Stimulated activated CD4-positive, alpha-beta T cell treated with anti-CD3 and anti-CD28 coated beads, TNF-alpha, amount 100 ng/mL, for 24 hours (primary cell): ENCODE measurements at regions not wholly inside any gene's neighbourhood (a gene's known extent, or its start where the extent isn't known, plus 50 kb on each side); places are given as distances from the start of the nearest gene placed in this dataset.
A peak's percentile ranks its signal among the peaks of the same experiment; 100 is the strongest.
"Not testable (repeated sequence)": the region's sequence is repeated elsewhere in the genome, so short reads cannot be mapped to it uniquely, and the experiment has no call there.

Source experiments
- DNase-seq, 3 experiments: peaks; one replicate each; pipeline ENCODE4 v3.0.0-alpha.2; 2020; ENCODE audit warnings: low read depth in 3 of 3

DNA sequence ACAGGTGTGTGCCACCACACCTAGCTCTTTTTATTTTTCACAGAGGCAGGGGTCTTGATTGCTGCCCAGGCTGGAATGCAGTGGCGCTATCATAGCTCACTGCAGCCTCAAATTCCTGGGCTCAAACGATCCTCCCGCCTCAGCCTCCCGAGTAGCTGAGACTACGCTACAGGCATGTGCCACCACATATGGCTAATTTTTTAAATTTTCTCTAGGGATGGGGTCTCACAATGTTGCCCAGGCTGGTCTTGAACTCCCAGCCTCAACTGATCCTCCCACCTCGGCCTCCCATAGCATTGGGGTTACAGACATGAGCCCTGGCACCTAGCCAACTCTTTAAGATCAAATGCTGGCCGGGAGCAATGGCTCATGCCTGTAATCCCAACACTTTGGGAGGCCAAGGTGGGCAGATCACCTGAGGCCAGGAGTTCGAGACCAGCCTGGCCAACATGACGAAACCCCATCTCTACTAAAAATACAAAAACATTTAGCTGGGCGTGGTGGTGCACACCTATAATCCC is 50.6 kb upstream of the MYL10 start:
- not testable (repeated sequence) for DNase-seq

DNA sequence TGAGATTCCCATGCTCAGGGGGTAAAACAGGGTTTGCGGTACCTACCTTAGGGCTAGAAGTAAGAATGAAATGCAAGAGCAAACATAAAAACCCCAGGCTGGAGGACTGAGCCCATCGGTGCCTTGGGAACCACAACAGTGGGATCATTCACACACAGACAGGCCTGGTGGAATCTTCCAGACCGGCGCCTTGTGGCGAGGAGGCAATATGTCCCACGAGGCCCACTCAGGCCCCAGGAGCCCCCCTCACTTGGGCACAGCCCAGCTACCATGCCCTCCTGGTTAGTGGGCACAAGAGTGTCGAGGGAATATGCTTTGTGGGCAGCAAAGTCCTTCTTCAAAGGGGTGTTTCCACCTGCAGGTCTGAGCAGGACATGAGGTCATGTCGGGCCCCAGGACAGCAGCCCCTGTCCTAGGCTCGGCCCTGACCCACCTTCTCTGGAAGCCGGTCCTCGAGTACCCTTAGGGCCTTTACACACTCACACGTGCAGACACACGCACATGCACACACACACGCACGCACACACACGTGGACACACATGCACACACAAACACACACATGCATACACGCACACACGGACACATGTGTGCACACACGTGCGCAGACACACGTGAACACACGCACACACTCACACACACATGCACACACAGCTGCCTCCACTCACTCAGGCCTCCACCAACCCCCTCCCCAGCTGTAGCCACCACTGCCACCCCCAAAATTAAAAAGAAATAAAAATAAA is 51.5 kb upstream of the MYL10 start:
- DNase-seq, result no peak

DNA sequence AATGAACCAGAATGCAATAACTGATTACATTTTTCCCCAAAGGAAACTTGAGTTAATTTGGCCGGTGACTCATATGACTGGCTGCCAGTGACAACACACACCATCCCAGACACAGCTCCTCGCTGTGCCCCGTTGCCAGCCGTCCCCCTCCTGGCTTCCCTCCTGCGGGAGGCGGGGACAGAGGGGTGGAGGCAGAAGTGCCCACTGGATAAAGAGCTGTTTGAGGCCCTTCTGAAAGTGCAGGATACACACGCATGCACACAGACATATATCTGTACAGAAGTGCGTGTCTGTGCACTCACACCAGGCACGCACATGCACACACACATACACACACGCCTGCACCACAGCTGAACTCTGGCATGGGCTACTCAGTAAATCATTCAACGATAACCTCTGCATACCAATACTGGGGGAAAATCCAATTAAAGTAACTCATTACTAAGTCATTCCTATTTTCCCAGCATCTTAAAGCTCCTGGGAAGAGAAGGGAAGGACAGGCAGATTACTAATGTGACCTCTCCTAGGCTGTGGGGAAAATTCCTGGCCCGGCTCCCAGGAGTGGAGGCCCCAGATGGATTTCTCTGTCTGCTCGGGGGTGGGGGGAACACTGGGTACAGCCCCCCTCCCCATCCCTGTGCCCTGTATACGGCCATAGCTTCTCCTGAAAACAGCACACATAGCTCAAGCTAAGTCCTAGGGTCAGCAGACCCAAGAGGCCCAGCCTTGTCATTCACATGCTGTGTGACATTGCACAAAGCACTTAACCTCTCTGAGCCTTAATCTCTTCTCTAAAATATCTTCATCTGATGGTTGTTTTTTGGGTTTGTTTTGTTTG is 52.3 kb upstream of the MYL10 start:
- no peak for DNase-seq

DNA sequence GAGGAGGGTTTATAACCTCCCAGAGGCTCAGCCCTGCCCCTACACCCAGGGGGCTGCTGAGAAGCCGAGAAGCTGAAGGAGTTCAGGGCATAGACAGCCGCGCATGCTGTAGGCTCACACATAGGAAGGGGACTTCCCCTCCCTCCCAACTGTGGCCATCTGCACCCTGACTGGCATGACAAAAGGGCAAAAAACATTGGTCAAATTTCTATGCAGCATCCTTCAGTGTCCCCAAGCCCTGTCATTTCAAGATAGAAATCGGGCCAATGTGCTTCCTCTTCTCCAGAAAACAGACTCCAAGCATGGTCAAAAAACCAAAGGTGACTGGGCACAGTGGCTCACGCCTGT is 55.9 kb upstream of the MYL10 start:
- no peak for DNase-seq

DNA sequence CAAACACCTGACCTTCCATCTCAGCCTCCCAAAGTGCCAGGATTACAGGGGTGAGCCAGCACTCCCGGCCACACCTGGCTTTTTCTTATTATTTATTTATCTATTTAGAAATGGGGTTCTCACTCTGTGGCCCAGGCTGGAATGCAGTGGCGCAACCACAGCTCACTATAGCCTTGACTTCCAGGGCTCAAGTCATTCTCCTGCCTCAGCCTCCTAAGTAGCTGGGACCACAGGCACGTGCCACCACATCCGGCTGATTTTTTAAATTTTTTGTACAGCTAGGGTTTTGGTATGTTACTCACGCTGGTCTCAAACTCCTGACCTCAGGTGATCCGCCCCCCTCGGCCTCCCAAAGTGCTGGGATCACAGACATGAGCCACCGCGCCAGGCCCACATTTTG is 56.9 kb upstream of the MYL10 start:
- DNase-seq, result no peak

DNA sequence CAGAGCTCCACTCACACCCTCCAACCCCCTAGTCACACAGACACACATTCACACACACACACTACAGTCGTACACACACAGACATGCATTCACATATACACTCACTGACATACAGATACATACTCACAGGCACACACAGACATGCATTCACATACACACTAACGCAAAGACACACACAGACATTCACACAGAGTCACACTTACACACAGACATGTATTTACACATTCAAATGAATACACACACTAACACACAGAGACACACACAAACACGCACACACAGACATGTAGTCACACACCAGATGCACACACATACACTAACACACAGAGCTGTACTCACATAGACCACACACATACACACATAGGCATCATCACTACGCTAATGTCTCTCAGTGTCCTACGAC is 58.0 kb upstream of the MYL10 start:
- no peak for DNase-seq

DNA sequence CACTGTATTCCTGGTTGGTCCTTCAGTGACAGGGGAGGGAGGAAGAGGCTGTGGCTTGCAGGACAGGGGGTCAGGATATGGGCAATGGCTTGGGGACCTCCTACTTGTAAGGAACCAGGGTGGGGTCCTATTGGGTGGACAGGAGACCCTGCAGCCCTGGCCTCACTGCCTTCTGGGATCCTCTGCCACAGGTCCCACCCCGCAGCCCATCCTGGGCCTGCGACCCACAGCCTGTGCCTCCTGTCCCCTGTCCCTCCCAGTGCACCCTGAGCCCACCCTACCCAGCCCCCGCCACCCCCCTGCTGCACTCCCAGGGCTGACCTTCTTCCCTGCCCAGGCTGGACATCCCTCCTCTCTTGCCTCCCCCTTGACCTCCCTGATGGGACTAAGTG is 58.7 kb upstream of the MYL10 start:
- DNase-seq, result no peak

DNA sequence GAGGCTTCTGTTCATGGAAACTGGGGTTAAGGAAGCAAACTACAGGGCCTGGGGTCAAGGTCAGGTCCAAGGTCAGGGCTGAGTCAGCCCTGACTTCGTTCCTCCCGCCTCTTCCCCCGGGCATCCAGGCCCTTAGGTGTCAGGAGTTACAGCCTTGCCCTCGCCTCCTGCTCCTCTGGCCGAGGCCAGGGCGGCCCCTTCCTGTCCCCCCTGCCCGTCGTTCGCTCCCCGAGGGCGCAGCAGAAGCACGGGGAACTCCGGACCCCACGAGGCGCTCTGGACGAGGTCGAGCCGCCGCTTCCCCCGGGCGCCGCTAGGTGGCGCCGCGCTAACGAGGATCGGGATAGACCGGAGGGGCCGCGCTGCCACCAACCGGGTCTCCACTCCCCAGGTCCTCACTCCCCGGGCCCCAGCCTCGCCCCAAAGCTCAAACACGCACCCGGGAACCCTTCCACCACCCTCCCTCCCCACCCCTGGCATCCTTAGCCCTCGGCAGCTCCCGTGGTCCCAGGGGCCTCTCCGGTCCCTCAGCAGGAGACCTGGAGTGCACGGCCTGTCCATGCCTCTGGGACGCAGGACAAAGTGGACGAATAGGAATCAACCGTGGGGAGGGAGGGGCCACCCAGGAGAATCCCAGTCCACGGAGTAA is 59.2 kb upstream of the MYL10 start:
- DNase-seq, result peak; percentile 57 to 82 (median 70)

DNA sequence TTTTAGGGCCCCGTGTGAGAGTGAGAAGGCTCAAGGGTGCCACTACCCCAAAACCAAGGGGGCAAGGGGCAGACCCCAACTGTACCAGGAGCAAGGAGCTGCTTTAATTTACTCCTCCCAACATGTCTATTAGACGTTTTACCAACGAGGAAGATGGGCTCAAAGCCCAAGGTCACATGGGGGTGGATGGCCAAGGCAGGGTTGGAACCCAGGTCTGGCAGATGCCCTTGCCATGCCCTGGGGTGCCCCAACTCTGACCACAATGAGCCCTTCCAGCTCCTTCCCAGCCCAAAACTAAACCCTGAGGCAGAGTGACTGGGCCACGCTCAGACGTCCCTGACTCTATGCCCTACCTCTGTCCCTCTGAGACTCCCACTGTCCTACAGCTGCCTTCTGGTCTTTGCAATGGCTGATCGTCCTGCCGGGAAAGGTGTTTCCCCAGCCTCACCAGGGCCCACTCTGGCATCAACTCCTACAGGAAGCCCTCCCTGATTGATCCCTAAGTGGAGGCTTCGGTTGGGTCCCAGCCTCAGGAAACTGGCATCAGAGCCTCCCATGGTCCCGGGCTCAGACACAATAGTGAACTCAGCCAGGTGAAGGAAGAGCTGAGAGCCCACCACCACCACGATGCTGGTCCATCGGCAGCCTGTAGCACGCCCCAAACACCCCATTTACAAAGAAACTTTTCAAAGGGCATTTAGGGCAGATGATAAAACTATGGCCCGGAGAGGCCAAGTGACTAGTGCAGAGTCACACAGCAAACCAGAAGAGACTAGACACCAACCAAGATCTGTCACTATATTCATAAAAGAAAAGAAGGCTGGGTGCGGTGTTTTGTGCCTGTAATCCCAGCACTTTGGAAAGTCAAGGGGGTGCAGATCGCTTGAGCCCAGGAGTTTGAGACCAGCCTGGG is 60.2 kb upstream of the MYL10 start:
- DNase-seq, result no peak

DNA sequence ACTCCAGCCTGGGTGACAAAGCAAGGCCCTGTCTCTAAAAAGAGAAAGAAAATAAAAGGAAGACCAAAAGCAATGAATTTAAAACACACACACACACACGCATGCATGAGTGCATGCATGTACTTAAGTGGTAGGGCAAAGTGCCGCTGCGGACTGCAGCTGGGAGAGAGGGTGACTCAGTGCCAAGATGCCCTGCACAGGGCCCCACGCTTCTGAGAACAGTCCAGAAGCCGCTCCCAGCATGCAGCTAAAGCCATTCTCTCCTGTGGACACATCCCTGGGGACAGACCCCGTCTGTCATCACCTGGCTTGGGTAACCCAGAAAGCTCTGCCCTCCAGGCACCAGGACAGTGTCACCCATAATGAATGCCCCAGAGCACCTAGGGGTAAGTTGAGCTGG is 61.0 kb upstream of the MYL10 start:
- DNase-seq, result no peak

DNA sequence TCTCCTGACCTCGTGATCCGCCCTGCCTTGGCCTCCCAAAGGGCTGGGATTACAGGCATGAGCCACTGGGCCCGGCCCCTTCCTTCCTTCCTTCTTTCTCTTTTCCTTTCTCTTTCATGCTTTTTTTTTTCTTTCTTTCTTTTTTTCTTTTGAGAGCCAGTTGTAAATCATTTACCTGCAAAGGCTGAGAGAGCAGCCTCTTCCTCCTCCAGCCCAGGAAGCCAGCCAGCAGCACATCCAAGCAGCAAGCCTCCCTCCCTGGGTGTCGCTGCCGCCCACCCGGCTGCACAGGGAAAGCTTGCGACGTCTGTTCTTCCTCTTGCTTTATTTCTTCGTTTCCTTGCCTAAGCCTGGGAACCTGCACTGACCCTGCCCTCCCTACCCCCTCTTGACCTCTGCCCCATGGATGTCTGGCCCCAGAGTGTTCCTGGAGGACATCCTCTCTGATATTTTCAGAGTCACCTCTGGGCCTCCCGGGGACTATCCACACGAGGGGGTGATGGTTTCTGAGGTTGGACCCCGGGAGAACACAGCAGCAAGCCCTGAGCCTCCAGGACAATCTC is 62.8 kb upstream of the MYL10 start:
- DNase-seq, result no peak

DNA sequence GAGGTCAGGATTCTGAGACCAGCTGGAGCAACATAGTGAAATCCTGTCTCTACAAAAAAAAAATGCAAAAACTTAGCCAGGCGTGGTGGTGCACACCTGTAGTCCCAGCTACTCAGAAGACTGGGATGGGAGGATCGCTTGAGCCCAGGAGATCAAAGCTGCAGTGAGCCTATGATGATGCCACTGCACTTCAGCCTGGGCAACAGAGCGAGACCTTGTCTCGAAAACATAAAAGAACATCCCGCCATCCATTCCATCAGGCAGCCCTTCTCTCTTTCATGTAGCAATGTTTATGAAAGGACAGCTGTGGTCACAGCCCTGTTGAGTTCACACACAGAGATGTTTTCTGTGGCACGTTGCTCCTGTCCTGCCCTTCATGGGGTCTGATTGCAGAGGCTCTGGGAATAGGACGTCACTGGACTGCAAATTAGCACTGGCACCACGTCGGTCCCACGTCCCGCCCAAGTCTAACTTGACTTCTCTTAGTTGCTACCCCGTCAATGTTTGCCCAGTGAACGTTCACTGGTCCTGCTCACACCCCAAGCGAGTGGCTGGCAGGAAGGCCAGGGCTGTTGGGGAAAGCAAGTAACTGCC is 64.5 kb upstream of the MYL10 start:
- DNase-seq, result no peak

DNA sequence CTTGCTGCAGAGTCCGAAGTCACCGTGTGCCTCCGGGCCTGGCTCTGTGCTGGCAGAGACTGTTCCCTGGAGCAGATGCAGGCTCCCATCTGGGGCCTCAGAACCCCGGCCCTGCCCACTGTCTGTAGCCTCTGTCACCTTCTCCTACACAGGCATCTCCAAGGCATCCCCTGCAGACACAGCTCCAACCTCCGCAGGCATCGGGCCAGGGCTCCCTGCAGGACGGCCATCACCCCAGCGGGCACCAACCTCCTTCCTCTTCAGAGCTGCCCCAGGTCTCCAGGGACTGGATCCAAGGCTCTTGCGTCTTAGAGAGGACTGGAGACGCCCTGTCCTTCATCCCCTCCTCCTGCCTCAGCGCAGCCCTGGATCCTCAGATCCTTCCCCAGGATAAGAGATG is 69.9 kb upstream of the MYL10 start:
- DNase-seq, result no peak

DNA sequence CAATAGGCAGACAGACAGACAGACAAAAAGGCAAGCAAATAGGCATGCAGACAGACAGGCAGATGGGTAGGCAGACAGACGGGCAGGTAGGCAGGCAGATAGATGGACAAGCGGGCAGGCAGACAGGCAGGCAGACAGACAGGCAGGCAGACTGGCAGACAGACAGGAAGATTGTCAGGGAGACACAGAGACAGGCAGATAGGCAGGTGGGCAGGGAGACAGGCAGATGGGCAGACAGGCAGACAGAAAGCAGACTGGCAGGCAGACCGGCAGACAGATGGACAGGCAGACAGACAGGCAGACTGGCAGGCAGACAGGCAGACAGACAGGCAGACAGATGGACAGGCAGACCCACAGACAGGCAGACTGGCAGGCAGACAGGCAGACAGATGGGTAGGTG is 70.3 kb upstream of the MYL10 start:
- no peak for DNase-seq

DNA sequence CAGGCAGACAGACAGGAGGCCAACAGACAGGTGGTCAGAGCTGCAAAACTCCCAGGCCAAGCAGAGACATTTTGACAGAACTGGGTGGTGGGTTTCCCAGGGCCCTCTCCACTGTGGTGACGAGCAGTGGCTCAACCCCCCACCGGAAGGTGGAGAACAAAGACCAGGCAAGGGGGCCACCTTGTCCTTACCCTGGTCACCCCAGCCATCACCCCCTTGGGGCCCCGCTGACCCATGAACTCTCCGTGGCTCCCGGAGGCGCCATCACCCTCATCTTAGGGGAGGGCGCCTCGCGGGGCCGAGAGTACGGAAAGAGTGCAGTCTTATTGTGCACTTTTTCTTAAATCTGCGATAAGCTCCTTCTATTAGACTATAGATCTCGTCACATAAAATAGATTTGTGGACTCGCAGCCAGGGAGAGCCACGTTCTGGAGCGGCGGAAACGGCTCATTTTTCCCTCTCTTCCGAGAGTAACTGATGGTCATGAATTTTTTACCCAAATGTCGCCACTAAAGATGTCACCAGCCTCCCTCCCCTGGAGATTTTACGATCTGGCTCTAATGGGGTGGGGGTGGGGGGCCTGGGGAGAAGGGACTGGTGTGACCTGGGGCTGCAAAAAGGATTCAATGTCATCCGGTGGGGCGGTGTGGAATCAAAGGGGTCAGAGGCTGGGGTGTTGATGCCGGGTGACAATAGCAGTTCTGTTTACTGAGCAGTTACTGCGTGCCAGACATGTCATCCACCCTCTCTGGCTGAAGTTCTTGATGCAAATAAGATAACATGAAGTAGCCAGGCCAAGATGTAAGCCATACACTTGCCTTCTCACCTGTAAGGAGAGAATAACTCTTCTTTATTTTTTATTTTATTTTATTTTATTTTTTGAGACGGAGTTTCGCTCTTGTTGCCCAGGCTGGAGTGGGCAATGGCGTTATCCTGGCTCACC is 71.1 kb upstream of the MYL10 start:
- DNase-seq, result no peak

DNA sequence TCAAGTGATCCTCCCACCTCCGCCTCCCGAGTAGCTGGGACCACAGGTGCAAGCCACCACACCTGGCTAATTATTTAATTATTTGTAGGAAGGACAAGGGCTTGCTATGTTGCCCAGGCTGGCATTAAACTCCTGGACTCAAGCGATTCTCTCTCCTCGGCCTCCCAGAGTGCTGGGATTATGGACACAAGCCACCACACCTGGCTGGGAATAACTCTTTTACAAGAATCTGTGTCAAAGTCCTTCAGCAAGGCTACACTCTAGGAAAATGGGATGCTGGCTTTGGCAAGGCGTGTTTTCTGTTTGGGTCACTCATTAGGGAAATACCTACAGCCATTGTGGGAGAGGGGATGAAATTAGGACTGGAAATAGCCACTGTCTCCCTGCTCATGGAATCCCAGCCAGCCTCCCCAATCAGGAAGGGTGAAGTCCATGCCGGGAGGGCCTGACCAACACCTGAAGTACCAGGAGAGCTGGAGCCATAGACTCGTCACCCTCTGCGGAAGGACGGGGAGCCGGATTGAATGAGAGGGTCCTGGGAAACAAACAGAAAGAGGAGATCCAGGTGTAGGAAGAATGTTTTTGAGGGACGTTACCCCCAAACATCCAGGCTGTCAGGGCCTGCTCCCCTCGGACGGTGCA is 72.2 kb upstream of the MYL10 start:
- DNase-seq, result no peak

DNA sequence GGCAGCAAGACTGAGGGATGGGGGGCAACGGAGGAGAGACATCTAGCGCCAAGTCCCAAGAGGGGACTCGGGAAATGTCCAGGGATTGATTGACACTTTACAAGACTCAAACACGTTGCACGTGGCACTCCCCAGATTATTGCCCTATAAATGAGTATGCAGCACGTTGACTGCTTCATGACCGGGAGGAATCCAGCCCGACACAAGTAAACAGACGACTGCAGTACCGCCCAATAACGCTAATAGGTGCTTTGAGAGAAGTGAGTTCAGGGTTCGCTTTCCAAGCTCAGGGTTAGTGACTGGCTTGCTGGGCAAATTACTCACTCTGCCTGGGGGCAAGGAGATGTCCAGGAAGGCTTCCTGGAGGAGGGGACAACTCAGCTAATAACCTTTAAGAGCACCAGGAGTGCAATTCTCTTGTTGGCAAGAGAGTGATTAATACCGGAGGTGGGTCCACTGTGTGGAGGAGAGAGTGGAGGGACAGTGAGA is 73.3 kb upstream of the MYL10 start:
- DNase-seq, result no peak

DNA sequence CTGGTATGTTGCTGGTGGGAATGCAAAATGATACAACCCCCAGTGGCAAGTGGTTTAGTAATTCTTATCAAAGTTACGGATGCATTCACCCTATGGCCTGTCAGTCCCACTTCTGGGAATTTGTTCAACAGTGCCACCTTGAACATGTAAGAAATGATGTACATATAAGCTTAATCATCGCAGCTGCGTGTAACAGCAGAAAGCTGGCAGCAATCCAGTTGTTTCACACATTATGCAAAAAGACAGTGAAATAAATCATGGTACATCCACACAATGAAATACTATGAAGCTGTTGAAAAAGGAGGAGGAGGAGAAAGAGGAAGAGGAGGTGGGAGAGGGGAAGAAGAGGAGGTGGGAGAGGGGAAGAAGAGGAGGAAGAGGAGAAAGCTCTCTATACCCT is 76.2 kb upstream of the MYL10 start:
- DNase-seq, result no peak

DNA sequence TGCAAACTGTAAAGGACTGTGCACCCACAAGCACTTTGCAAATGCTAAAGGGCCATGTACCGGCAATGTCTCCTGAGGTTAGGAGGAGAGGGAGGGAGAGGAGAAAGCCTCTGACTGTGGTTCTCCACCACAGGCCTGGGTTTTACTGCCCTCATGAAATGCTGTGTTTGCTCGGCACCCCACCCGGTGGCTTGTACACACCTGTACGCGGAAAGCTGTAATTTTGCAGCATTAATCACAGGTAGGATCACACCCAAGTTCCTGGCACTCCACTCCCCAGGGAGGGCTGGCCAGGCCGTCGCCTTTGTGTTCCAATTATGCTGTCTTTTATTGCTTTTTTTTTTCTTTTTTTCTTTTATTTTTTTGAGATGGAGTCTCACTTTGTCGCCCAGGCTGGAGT is 78.5 kb upstream of the MYL10 start:
- no peak for DNase-seq
